Muscle of leg (tissue), 3 donors: ENCODE measurements at regions not wholly inside any gene's neighbourhood (a gene's known extent, or its start where the extent isn't known, plus 50 kb on each side); places are given as distances from the start of the nearest gene placed in this dataset.

ENCODE experiments used
- DNase-seq: peaks from one replicate; pipeline ENCODE4 v3.0.0; 2013
- H3K27ac ChIP-seq: one replicate; pipeline ENCODE4 v1.5.1; 2013; ENCODE audit warnings: mild to moderate bottlenecking, low read length, control low read depth
- H3K27me3 ChIP-seq: one replicate; pipeline ENCODE4 v1.6.1; 2013; ENCODE audit warnings: low read length; ENCODE audit not compliant: control insufficient read depth, insufficient read depth
- H3K36me3 ChIP-seq: one replicate; pipeline ENCODE4 v1.6.1; 2013; ENCODE audit warnings: low read length; ENCODE audit not compliant: control insufficient read depth, insufficient read depth
- H3K4me1 ChIP-seq: one replicate; pipeline ENCODE4 v1.6.1; 2013; ENCODE audit warnings: low read length; ENCODE audit not compliant: control insufficient read depth, insufficient read depth
- H3K4me3 ChIP-seq: one replicate; pipeline ENCODE4 v1.5.1; 2013; ENCODE audit warnings: low read length, control low read depth
- H3K9me3 ChIP-seq: replicated peaks from 2 replicates; pipeline ENCODE4 v1.6.1; 2013; ENCODE audit warnings: low read depth, low read length; ENCODE audit not compliant: control insufficient read depth
- WGBS: methylation state at CpG from one replicate; pipeline ENCODE4 v1.1.5; 2013; ENCODE audit warnings: missing lambda C conversion rate; ENCODE audit not compliant: insufficient coverage; 5-methylcytosine and 5-hydroxymethylcytosine counted together

GRCh38 chr3:104906001-104906639 is 460.6 kb upstream of the ALCAM start:
- peaks cover 5% of the 10 kb centered on the region for H3K4me1 ChIP-seq
- 92% methylated on average over 13 of the region's 17 CpGs for WGBS
- H3K27me3 ChIP-seq: no peaks in the 10 kb centered on the region
- H3K9me3 ChIP-seq: peaks cover 11% of the 10 kb centered on the region
- H3K36me3 ChIP-seq: no peaks in the 10 kb centered on the region
- H3K4me3 ChIP-seq: no peak overlapping the region
- no peak overlapping the region for H3K27ac ChIP-seq
- DNase-seq: no peak

- 96% methylated on average over 4 of the region's 6 CpGs for WGBS
- Histone ChIP-seq H3K4me1 (peaks cover 5% of the 10 kb centered on the region), H3K36me3 (no peaks in the 10 kb centered on the region), H3K4me3 (no peak overlapping the region), H3K27me3 (no peaks in the 10 kb centered on the region), H3K27ac (no peak overlapping the region), H3K9me3 (peaks cover 11% of the 10 kb centered on the region)
- no peak for DNase-seq
These were observed 459.2 kb upstream of the ALCAM start for GRCh38 chr3:104907507-104907906.

- H3K36me3 ChIP-seq: no peaks in the 10 kb centered on the region
- H3K4me3 ChIP-seq: no peak overlapping the region
- H3K9me3 ChIP-seq: peaks cover 7% of the 10 kb centered on the region
- H3K27ac ChIP-seq: peak overlapping the region; percentile 45
- no CpG with 5 or more reads among the region's 2 CpGs for WGBS
- DNase-seq: peak; percentile 2
- H3K4me1 ChIP-seq: peaks cover 5% of the 10 kb centered on the region
- no peaks in the 10 kb centered on the region for H3K27me3 ChIP-seq
These were observed 457.9 kb upstream of the ALCAM start for GRCh38 chr3:104908761-104909160.

GRCh38 chr3:104909198-104909597 is 457.5 kb upstream of the ALCAM start:
- DNase-seq: peak; percentile 84
- Histone ChIP-seq H3K4me1 (peaks cover 5% of the 10 kb centered on the region), H3K9me3 (peaks cover 5% of the 10 kb centered on the region), H3K27me3 (no peaks in the 10 kb centered on the region), H3K4me3 (no peak overlapping the region), H3K36me3 (no peaks in the 10 kb centered on the region), H3K27ac (peak overlapping the region; percentile 56)
- WGBS: 40% methylated on average over 1 of the region's 1 CpG

GRCh38 chr3:104909721-104910120 is 457.0 kb upstream of the ALCAM start:
- Histone ChIP-seq H3K27ac (peak overlapping the region; percentile 56), H3K9me3 (peaks cover 5% of the 10 kb centered on the region), H3K4me3 (no peak overlapping the region), H3K4me1 (peaks cover 5% of the 10 kb centered on the region), H3K36me3 (no peaks in the 10 kb centered on the region), H3K27me3 (no peaks in the 10 kb centered on the region)
- 20% methylated on average over 1 of the region's 4 CpGs for WGBS
- DNase-seq: no peak

- H3K36me3 ChIP-seq: no peaks in the 10 kb centered on the region
- no peak overlapping the region for H3K27ac ChIP-seq
- no peak for DNase-seq
- no peaks in the 10 kb centered on the region for H3K27me3 ChIP-seq
- peaks cover 5% of the 10 kb centered on the region for H3K4me1 ChIP-seq
- peaks cover 5% of the 10 kb centered on the region for H3K9me3 ChIP-seq
- H3K4me3 ChIP-seq: no peak overlapping the region
- WGBS: no CpG with 5 or more reads among the region's 1 CpG
These were observed 455.3 kb upstream of the ALCAM start for GRCh38 chr3:104911376-104911775.

GRCh38 chr3:104916971-104917370 is 449.7 kb upstream of the ALCAM start:
- no peak overlapping the region for H3K4me3 ChIP-seq
- no CpG with 5 or more reads among the region's 1 CpG for WGBS
- H3K4me1 ChIP-seq: no peaks in the 10 kb centered on the region
- H3K27ac ChIP-seq: no peak overlapping the region
- DNase-seq: no peak
- no peaks in the 10 kb centered on the region for H3K27me3 ChIP-seq
- no peaks in the 10 kb centered on the region for H3K9me3 ChIP-seq
- no peaks in the 10 kb centered on the region for H3K36me3 ChIP-seq

GRCh38 chr3:104920512-104920911 is 446.2 kb upstream of the ALCAM start:
- WGBS: 100% methylated on average over 1 of the region's 2 CpGs
- Histone ChIP-seq H3K36me3 (no peaks in the 10 kb centered on the region), H3K9me3 (no peaks in the 10 kb centered on the region), H3K27ac (no peak overlapping the region), H3K4me1 (no peaks in the 10 kb centered on the region), H3K4me3 (no peak overlapping the region), H3K27me3 (no peaks in the 10 kb centered on the region)
- no peak for DNase-seq

- Histone ChIP-seq H3K9me3 (no peaks in the 10 kb centered on the region), H3K27ac (no peak overlapping the region), H3K36me3 (no peaks in the 10 kb centered on the region), H3K27me3 (no peaks in the 10 kb centered on the region), H3K4me1 (no peaks in the 10 kb centered on the region), H3K4me3 (no peak overlapping the region)
- 86% methylated on average over 1 of the region's 3 CpGs for WGBS
- DNase-seq: no peak
These were observed 432.7 kb upstream of the ALCAM start for GRCh38 chr3:104933972-104934371.

- Histone ChIP-seq H3K4me1 (no peaks in the 10 kb centered on the region), H3K27ac (no peak overlapping the region), H3K36me3 (no peaks in the 10 kb centered on the region), H3K9me3 (no peaks in the 10 kb centered on the region), H3K4me3 (no peak overlapping the region), H3K27me3 (no peaks in the 10 kb centered on the region)
- peak; percentile 13 for DNase-seq
These were observed 431.1 kb upstream of the ALCAM start for GRCh38 chr3:104935613-104936012.

GRCh38 chr3:104939196-104939595 is 427.5 kb upstream of the ALCAM start:
- Histone ChIP-seq H3K4me3 (no peak overlapping the region), H3K36me3 (no peaks in the 10 kb centered on the region), H3K27me3 (no peaks in the 10 kb centered on the region), H3K4me1 (no peaks in the 10 kb centered on the region), H3K9me3 (no peaks in the 10 kb centered on the region), H3K27ac (no peak overlapping the region)
- DNase-seq: no peak
- WGBS: no CpG with 5 or more reads among the region's 1 CpG
